ENCODE measurements at regions not wholly inside any gene's neighbourhood (a gene's known extent, or its start where the extent isn't known, plus 50 kb on each side); places are given as distances from the start of the nearest gene placed in this dataset.

DNA sequence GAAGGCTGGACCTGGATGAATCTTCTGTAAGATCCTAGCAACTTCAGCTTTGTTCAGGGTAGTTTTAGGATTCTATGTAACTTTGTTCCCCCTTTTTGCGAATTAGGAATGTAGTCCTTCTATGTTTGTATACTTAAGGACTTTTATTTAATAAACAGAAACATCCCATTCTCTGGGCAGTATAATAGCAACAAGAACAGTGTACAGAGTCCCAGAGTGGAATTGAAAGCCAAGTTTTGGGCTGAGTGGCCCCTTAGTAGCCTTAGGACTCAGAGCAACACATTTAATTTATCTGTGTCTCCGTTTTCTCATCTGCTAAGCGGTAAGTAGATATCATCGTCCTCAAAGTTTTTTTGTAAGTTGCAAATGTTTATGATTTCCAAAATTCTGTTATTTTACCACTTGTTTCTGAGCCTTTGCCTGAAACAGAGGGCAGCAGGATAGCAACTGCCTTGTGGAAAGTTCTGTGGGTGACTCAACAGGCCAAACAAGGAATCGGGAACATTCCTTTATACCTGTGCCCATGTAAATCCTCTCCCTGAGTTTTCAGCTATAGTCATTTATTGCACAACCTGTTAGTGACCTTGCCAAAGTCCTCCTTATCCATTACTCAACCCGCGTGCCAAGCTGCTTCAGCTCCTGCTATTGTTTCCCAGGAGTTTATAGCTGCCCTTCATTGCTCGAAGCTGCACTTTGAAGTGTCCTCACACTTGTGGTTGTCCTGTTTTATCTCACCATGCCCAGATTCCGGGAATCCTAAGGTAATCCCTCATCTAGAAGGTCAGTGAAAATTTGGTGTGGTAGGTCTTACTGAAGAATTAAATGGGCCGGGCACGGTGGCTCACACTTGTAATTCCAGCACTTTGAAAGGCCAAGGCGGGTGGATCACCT, 199.1 kb upstream of the AHR start:
- TF ChIP-seq, protein P1, sequence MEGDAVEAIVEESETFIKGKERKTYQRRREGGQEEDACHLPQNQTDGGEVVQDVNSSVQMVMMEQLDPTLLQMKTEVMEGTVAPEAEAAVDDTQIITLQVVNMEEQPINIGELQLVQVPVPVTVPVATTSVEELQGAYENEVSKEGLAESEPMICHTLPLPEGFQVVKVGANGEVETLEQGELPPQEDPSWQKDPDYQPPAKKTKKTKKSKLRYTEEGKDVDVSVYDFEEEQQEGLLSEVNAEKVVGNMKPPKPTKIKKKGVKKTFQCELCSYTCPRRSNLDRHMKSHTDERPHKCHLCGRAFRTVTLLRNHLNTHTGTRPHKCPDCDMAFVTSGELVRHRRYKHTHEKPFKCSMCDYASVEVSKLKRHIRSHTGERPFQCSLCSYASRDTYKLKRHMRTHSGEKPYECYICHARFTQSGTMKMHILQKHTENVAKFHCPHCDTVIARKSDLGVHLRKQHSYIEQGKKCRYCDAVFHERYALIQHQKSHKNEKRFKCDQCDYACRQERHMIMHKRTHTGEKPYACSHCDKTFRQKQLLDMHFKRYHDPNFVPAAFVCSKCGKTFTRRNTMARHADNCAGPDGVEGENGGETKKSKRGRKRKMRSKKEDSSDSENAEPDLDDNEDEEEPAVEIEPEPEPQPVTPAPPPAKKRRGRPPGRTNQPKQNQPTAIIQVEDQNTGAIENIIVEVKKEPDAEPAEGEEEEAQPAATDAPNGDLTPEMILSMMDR (IDR thresholded peaks at IDR 0.05), result no peak
- TF ChIP-seq POLR2A (IDR thresholded peaks at IDR 0.05) (no peak), EP300 (IDR thresholded peaks at IDR 0.05) (no peak)

Data from tibial nerve (tissue), 4 donors.